ENCODE measurements at regions not wholly inside any gene's neighbourhood (a gene's known extent, or its start where the extent isn't known, plus 50 kb on each side); places are given as distances from the start of the nearest gene placed in this dataset.

DNA sequence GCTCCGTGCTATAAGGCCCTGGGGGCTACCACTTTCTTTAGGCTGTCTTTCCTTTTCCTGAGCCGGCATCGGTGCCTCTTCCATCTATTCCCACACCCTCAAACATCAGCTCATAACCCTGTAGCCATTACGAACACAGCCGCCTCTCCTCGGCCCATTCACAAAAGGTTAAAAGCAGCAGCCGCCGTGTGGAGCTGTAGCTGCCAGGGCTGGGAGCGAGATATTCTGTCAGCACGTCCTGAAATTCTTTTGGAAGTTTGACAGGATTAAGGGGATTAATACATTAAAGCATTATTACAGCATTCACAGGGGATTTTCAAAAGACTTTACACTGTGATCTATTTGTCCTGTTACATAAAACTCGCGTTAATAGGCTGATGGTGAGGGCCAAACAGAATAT lies 428.2 kb downstream of the CDK5RAP2 start:
- no peak for TF ChIP-seq ZFX (IDR thresholded peaks at IDR 0.05)
- TF ChIP-seq CTCF (conservative IDR thresholded peaks at IDR 0.05): no peak
- H3K27ac ChIP-seq: no peak overlapping the region

DNA sequence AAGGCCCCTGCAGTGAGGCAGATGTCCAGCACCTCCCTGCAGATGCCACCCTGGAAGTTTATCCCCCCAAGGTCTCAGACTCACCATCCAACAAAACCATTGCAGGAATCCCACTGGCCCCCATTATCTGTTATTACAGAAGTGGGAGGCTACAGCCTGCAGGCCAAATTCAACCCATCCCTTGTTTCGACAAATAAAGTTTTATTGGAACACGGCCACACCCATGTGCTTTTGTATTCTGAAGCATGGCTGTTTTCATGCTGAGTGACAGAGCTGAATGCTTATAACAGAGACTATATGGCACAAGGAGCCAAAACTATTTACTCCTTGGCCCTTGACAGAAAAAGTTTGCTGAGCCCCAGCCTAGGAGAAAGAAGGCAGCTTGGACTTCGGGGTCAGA lies 428.8 kb downstream of the CDK5RAP2 start:
- TF ChIP-seq ZFX (IDR thresholded peaks at IDR 0.05) (no peak), CTCF (conservative IDR thresholded peaks at IDR 0.05) (no peak)

DNA sequence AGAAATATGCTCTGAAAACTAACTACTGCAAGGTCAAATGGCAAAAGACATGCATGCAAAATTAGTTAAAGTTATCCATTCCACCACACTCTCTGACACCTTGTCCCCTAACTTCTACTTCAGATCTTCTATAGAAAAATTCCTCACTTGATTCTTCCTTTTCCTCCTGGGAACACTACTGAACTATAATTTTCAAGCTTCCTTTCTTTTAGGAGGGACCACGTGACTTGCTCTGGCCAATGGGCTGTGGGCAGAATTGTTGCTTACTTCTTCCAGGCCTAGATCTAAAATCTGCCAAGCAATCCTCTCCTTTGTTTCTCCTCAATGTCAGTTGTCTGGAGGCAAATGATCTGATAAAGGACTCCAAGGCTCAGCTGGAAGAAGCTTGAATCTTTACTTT lies 441.0 kb downstream of the CDK5RAP2 start:
- TF ChIP-seq CTCF (conservative IDR thresholded peaks at IDR 0.05) (no peak), ZFX (IDR thresholded peaks at IDR 0.05) (no peak)
- H3K27ac ChIP-seq: no peak overlapping the region

More for the DNA sequence above, 428.8 kb downstream of the CDK5RAP2 start:
- H3K27ac ChIP-seq: no peak overlapping the region

DNA sequence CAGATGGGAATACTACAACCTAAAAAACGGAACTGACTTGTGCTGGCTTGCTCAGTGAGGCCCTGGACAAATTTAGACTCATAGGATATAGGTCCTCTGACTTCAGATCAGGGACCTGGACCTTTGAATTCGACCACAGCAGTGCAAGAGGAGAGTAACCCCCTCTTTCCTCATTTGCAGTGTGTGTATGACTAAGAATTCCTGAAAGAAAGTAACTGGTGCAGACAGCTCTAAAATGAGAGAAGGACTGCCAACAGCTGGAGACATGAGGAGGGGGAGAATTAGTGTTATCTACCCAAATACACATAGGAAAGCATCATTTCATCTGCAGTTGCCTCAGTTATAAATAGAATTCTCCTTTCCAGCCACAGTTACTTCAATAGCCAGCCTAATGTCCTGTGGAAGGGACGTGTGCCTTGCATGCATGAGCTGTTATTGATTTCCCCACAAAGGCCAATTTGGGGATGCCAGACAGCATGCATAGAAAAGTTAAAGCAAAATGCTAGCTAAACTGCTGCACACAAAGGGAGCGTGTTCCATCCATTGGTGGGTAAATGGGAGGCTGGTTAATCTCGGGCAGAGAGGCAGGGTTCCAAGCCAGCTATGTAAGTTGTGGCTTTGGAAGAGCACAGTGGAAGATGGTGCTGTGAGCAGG lies 442.7 kb downstream of the CDK5RAP2 start:
- no peak overlapping the region for H3K27ac ChIP-seq
- TF ChIP-seq CTCF (conservative IDR thresholded peaks at IDR 0.05): no peak
- TF ChIP-seq ZFX (IDR thresholded peaks at IDR 0.05): no peak

DNA sequence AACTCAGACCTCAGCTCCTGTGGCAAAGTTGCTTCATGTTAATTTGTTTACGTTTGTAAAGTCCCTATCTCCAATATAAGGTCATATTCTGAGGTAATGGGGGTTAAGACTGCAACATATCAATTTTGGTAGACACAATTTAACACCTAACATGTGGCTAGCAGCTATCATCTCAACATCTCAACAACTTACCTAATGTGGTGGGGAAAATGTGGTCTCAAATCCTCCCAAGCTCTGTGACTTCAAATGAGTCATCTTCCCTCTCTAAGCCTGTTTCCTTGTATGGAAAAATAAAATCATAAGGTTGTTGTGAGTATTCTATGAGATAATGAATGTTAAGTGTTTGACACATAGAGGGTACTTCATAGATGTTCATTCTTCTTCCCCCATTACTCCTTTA lies 443.3 kb downstream of the CDK5RAP2 start:
- TF ChIP-seq ZFX (IDR thresholded peaks at IDR 0.05) (no peak), CTCF (conservative IDR thresholded peaks at IDR 0.05) (no peak)

DNA sequence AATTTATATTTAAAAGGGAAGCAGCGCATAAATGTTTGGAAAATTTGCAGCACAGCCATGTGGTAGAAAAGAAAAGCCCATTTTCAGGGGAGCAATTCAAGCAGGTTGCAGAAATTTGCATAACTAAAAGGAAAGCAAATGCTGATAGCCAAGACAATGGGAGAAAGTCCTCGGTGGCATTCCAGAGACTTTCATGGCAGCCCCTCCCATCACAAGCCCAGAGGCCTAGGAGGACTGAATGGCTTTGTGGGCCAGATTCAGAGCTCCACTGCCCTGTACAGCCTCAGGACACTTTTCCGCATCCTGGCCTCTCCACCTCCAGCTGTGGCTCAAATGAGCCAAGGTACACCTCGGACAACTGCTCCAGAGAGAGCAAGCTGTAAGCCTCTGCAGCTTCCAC lies 462.9 kb downstream of the CDK5RAP2 start:
- TF ChIP-seq ZFX (IDR thresholded peaks at IDR 0.05) (no peak), CTCF (conservative IDR thresholded peaks at IDR 0.05) (no peak)
- no peak overlapping the region for H3K27ac ChIP-seq

More for the DNA sequence above, 443.3 kb downstream of the CDK5RAP2 start:
- H3K27ac ChIP-seq: no peak overlapping the region

- H3K27ac ChIP-seq: no peak overlapping the region
- TF ChIP-seq CTCF (conservative IDR thresholded peaks at IDR 0.05) (no peak), ZFX (IDR thresholded peaks at IDR 0.05) (no peak)
Measured at GRCh38 chr9:120110520-120110919, 469.4 kb downstream of the CDK5RAP2 start.
